ENCODE measurements at regions not wholly inside any gene's neighbourhood (a gene's known extent, or its start where the extent isn't known, plus 50 kb on each side); places are given as distances from the start of the nearest gene placed in this dataset.

GRCh38 chr10:2592360-2593160 lies 474.8 kb upstream of the PFKP start:
- Histone ChIP-seq H2BK5ac (ENCODE audit: insufficient read length, low read length) (no peak overlapping the region), H2BK120ac (ENCODE audit: low read depth, low read length, poor library complexity, severe bottlenecking) (no peak overlapping the region), H3K9me3 (ENCODE audit: control insufficient read depth, low read depth, low read length) (no peaks in the 10 kb centered on the region), H3K23ac (ENCODE audit: insufficient read length, low read depth, low read length) (no peak overlapping the region), H3K27me3 (ENCODE audit: insufficient read depth, low read length) (no peaks in the 10 kb centered on the region), H2AK5ac (ENCODE audit: insufficient read length, low read length) (no peak overlapping the region), H3K27ac (ENCODE audit: insufficient read length, low read depth, low read length) (no peak overlapping the region), H3K79me1 (ENCODE audit: insufficient read depth, low read depth, low read length, poor library complexity, severe bottlenecking) (no peaks in the 10 kb centered on the region), H3K14ac (ENCODE audit: insufficient read depth, low read length) (no peak overlapping the region), H3K4me2 (ENCODE audit: insufficient read depth, insufficient read length, low read length) (no peak overlapping the region), H3K56ac (ENCODE audit: insufficient read length, low read depth, low read length) (no peak overlapping the region), H4K20me1 (ENCODE audit: control insufficient read depth, insufficient read depth, insufficient read length) (no peaks in the 10 kb centered on the region), H2BK20ac (ENCODE audit: low read depth, low read length, poor library complexity, severe bottlenecking) (no peak overlapping the region), H2AFZ (ENCODE audit: low read length) (no peak overlapping the region), H2BK15ac (ENCODE audit: low read depth, low read length) (no peak overlapping the region), H3K79me2 (ENCODE audit: insufficient read depth, low read length) (no peaks in the 10 kb centered on the region), H3K4me1 (ENCODE audit: insufficient read depth, low read length) (no peaks in the 10 kb centered on the region), H3K9ac (ENCODE audit: extremely low read depth, insufficient read length, low read length) (no peak overlapping the region), H3K23me2 (ENCODE audit: insufficient read length, low read depth, low read length, poor library complexity, severe bottlenecking) (no peaks in the 10 kb centered on the region), H2BK12ac (ENCODE audit: insufficient read length, low read depth, low read length) (no peak overlapping the region), H3T11ph (ENCODE audit: low read length) (no peak overlapping the region), H4K8ac (replicated peaks; ENCODE audit: insufficient read length, low read depth, low read length) (no peak overlapping the region), H4K91ac (ENCODE audit: insufficient read length, low read depth, low read length) (no peak overlapping the region), H4K5ac (ENCODE audit: insufficient read length, low read depth, low read length) (no peak overlapping the region), H3K18ac (ENCODE audit: insufficient read length, low read depth, low read length) (no peak overlapping the region), H3K4ac (ENCODE audit: low read depth, low read length) (no peak overlapping the region)
- Mint-ChIP-seq H3K36me3 (ENCODE audit: insufficient read depth in 1 of 3, low read depth in 3 of 3) (0 out of 7 replicates have a peak, but pooled peaks cover 0 to 5% (median 4%) of the 10 kb centered on the region in 3 experiments), H3K9me3 (peaks cover 6 to 7% of the 10 kb centered on the region in 2 experiments), H3K27me3 (ENCODE audit: low read depth) (peaks cover 4% of the 10 kb centered on the region; the same call in 1 of the 2 replicates), H3K4me1 (no peaks in the 10 kb centered on the region), H3K4me3 (no peak overlapping the region), H3K27ac (no peak overlapping the region)
- no peak for DNase-seq
- no peak for TF ChIP-seq CTCF (conservative IDR thresholded peaks at IDR 0.05)
- WGBS (ENCODE audit: extremely low coverage, insufficient read length, low lambda C conversion rate), result no CpG with 5 or more reads among the region's 4 CpGs
